ENCODE measurements at regions not wholly inside any gene's neighbourhood (a gene's known extent, or its start where the extent isn't known, plus 50 kb on each side); places are given as distances from the start of the nearest gene placed in this dataset.
"Not testable (repeated sequence)": the region's sequence is repeated elsewhere in the genome, so short reads cannot be mapped to it uniquely, and the experiment has no call there.

- no peak for DNase-seq (ENCODE audit: low spot score)
Measured at GRCh38 chr10:44008270-44008916, 359.7 kb upstream of the ZNF32 start.

- no peak for DNase-seq (ENCODE audit: low spot score)
Measured at GRCh38 chr10:44006771-44007170, 358.1 kb upstream of the ZNF32 start.

GRCh38 chr10:44005788-44006099, 357.1 kb upstream of the ZNF32 start:
- DNase-seq (ENCODE audit: low spot score), result no peak

- no peak for DNase-seq (ENCODE audit: low spot score)
Measured at GRCh38 chr10:44004913-44005787, 356.5 kb upstream of the ZNF32 start.

- DNase-seq (ENCODE audit: low spot score), result no peak
Measured at GRCh38 chr10:43998021-43998809, 349.5 kb upstream of the ZNF32 start.

- no peak for DNase-seq (ENCODE audit: low spot score)
Measured at GRCh38 chr10:43997330-43997729, 348.6 kb upstream of the ZNF32 start.

- DNase-seq (ENCODE audit: low spot score), result no peak
Measured at GRCh38 chr10:43994539-43994938, 345.9 kb upstream of the ZNF32 start.

GRCh38 chr10:43992816-43993215, 344.1 kb upstream of the ZNF32 start:
- not testable (repeated sequence) for DNase-seq (ENCODE audit: low spot score)

GRCh38 chr10:43986374-43986773, 337.7 kb upstream of the ZNF32 start:
- DNase-seq (ENCODE audit: low spot score), result no peak

- DNase-seq (ENCODE audit: low spot score), result no peak
Measured at GRCh38 chr10:43985941-43986340, 337.3 kb upstream of the ZNF32 start.

GRCh38 chr10:43983856-43984271, 335.2 kb upstream of the ZNF32 start:
- DNase-seq (ENCODE audit: low spot score), result no peak

- DNase-seq (ENCODE audit: low spot score), result no peak
Measured at GRCh38 chr10:43983405-43983804, 334.7 kb upstream of the ZNF32 start.

- no peak for DNase-seq (ENCODE audit: low spot score)
Measured at GRCh38 chr10:43982250-43982649, 333.6 kb upstream of the ZNF32 start.

- DNase-seq (ENCODE audit: low spot score), result no peak
Measured at GRCh38 chr10:43981696-43982095, 333.0 kb upstream of the ZNF32 start.

GRCh38 chr10:43981232-43981631, 332.6 kb upstream of the ZNF32 start:
- DNase-seq (ENCODE audit: low spot score), result no peak

- no peak for DNase-seq (ENCODE audit: low spot score)
Measured at GRCh38 chr10:43980715-43981114, 332.0 kb upstream of the ZNF32 start.

- DNase-seq (ENCODE audit: low spot score), result no peak
Measured at GRCh38 chr10:43980313-43980712, 331.6 kb upstream of the ZNF32 start.

- no peak for DNase-seq (ENCODE audit: low spot score)
Measured at GRCh38 chr10:43979551-43979950, 330.9 kb upstream of the ZNF32 start.

- DNase-seq (ENCODE audit: low spot score), result no peak
Measured at GRCh38 chr10:43978936-43979335, 330.3 kb upstream of the ZNF32 start.

GRCh38 chr10:43978091-43978490, 329.4 kb upstream of the ZNF32 start:
- no peak for DNase-seq (ENCODE audit: low spot score)

- DNase-seq (ENCODE audit: low spot score), result no peak
Measured at GRCh38 chr10:43976292-43976691, 327.6 kb upstream of the ZNF32 start.

GRCh38 chr10:43973801-43974200, 325.1 kb upstream of the ZNF32 start:
- no peak for DNase-seq (ENCODE audit: low spot score)
